H1 (cell line): ENCODE measurements at regions not wholly inside any gene's neighbourhood (a gene's known extent, or its start where the extent isn't known, plus 50 kb on each side); places are given as distances from the start of the nearest gene placed in this dataset.

Experiments
- CTCF ChIA-PET: fragments of 300-600 bp; sonication (Branson Sonifier 250); formaldehyde crosslinking; loops from one replicate; lab custom pipeline; 2021; ENCODE audit not compliant: partially characterized antibody; lab: Charles Lee
- POLR2A ChIA-PET: fragments of 300-600 bp; sonication (Branson Sonifier 250); formaldehyde crosslinking; loops from one replicate; lab custom pipeline; 2021; ENCODE audit warnings: inconsistent platforms; ENCODE audit not compliant: partially characterized antibody; lab: Charles Lee
- DNase-seq, 2 experiments: peaks; one replicate each; pipeline versions ENCODE4 v3.0.0 to v3.0.0-alpha.2; 2010 to 2022; ENCODE audit warnings: low spot score in 2 of 2, low read depth in 1 of 2, mixed read lengths in 1 of 2
- FAIRE-seq: peaks from 2 replicates; lab custom pipeline; 2011; peaks lifted over from hg19 to GRCh38; lab: Jason Lieb, UNC
- H2AFZ ChIP-seq: 2 replicates; pipeline ENCODE4 v1.8.1; 2012; ENCODE audit warnings: low read length, inconsistent platforms
- H2AK5ac ChIP-seq: 2 replicates; pipeline ENCODE4 v1.6.1; 2013; ENCODE audit warnings: low read depth, low read length
- H2BK120ac ChIP-seq: replicated peaks from 2 replicates; pipeline ENCODE3; 2013; ENCODE audit warnings: low read depth, low read length, inconsistent platforms
- H2BK12ac ChIP-seq: 2 replicates; pipeline ENCODE4 v1.6.1; 2013; ENCODE audit warnings: low read depth, low read length
- H2BK15ac ChIP-seq: 2 replicates; pipeline ENCODE4 v1.6.1; 2013; ENCODE audit warnings: low read length
- H2BK20ac ChIP-seq: 2 replicates; pipeline ENCODE4 v1.6.1; 2013; ENCODE audit warnings: low read length
- H2BK5ac ChIP-seq: 2 replicates; pipeline ENCODE4 v1.6.1; 2013; ENCODE audit warnings: low read depth, low read length
- H3K14ac ChIP-seq: 2 replicates; pipeline ENCODE4 v1.6.1; 2013; ENCODE audit warnings: inconsistent platforms; ENCODE audit not compliant: insufficient read length
- H3K18ac ChIP-seq: 2 replicates; pipeline ENCODE4 v1.6.1; 2013; ENCODE audit warnings: low read length; ENCODE audit errors: extremely low read depth
- H3K23ac ChIP-seq: 2 replicates; pipeline ENCODE4 v1.6.1; 2013; ENCODE audit warnings: inconsistent platforms; ENCODE audit not compliant: insufficient read length
- H3K23me2 ChIP-seq: 2 replicates; pipeline ENCODE4 v1.6.1; 2013; ENCODE audit warnings: low read depth, low read length
- H3K27ac ChIP-seq: 2 replicates; pipeline ENCODE4 v1.6.1; 2011; ENCODE audit warnings: low read depth, low read length, inconsistent platforms
- H3K27me3 ChIP-seq, 4 experiments: replicated peaks in 1 of 4; 1 replicate in 1 of 4; 2 replicates in 3 of 4; pipeline versions ENCODE4 v1.6.1 to v1.8.1; 2011 to 2013; ENCODE audit warnings: low read length in 3 of 4, mild to moderate bottlenecking in 3 of 4, inconsistent platforms in 2 of 4, mixed read lengths in 2 of 4, moderate library complexity in 1 of 4; ENCODE audit not compliant: control insufficient read depth in 3 of 4, insufficient read depth in 3 of 4; ENCODE audit errors: extremely low read depth in 1 of 4
- H3K36me3 ChIP-seq, 4 experiments: 2 replicates each; pipeline versions ENCODE4 v1.6.1 to v1.8.1; 2011 to 2013; ENCODE audit warnings: mild to moderate bottlenecking in 4 of 4, low read length in 3 of 4, moderate library complexity in 2 of 4, control low read depth in 1 of 4, inconsistent platforms in 1 of 4; ENCODE audit not compliant: insufficient read depth in 4 of 4, control insufficient read depth in 2 of 4
- H3K4ac ChIP-seq: replicated peaks from 2 replicates; pipeline ENCODE3; 2013; ENCODE audit warnings: low read length, low read depth, mixed read lengths, inconsistent platforms; ENCODE audit not compliant: insufficient read length
- H3K4me1 ChIP-seq, 4 experiments: replicated peaks in 1 of 4; 1 replicate in 1 of 4; 2 replicates in 3 of 4; pipeline versions ENCODE4 v1.6.1 to v1.8.1; 2011 to 2013; ENCODE audit warnings: low read length in 3 of 4, inconsistent platforms in 2 of 4, mixed read lengths in 1 of 4; ENCODE audit not compliant: insufficient read depth in 4 of 4, control insufficient read depth in 3 of 4
- H3K4me2 ChIP-seq, 2 experiments: 2 replicates each; pipeline versions ENCODE4 v1.6.1 to v1.8.1; 2011 to 2013; ENCODE audit warnings: low read depth in 2 of 2, low read length in 2 of 2, control low read depth in 1 of 2, inconsistent platforms in 1 of 2, mild to moderate bottlenecking in 1 of 2; ENCODE audit not compliant: insufficient read depth in 1 of 2
- H3K4me3 ChIP-seq, 4 experiments: fragments of 200-600, 300-600 bp in 1 of 4; sonication (generic), shearing (Covaris generic), sonication (Bioruptor Twin) in 1 of 4; 2 replicates each; pipeline versions ENCODE4 v1.5.1 to v1.8.1; 2011 to 2016; ENCODE audit warnings: low read length in 4 of 4, low read depth in 3 of 4, control low read depth in 2 of 4, inconsistent platforms in 2 of 4, mild to moderate bottlenecking in 2 of 4, mixed read lengths in 1 of 4, moderate library complexity in 1 of 4; ENCODE audit not compliant: insufficient read depth in 2 of 4; ENCODE audit errors: extremely low read depth in 1 of 4
- H3K56ac ChIP-seq: replicated peaks from 2 replicates; pipeline ENCODE3; 2013; ENCODE audit warnings: low read depth, mild to moderate bottlenecking, mixed read lengths, low read length, inconsistent platforms; ENCODE audit not compliant: insufficient read length
- H3K79me1 ChIP-seq: 2 replicates; pipeline ENCODE4 v1.6.1; 2013; ENCODE audit warnings: low read depth, low read length, control low read depth
- H3K79me2 ChIP-seq, 2 experiments: 2 replicates each; pipeline versions ENCODE4 v1.6.1 to v1.8.1; 2012 to 2013; ENCODE audit warnings: low read length in 2 of 2, mild to moderate bottlenecking in 2 of 2, inconsistent platforms in 1 of 2; ENCODE audit not compliant: insufficient read depth in 2 of 2, control insufficient read depth in 1 of 2
- H3K9ac ChIP-seq, 4 experiments: replicated peaks in 1 of 4; 1 replicate in 1 of 4; 2 replicates in 3 of 4; pipeline versions ENCODE4 v1.6.1 to v1.8.1; 2011 to 2013; ENCODE audit warnings: low read depth in 3 of 4, low read length in 3 of 4, control low read depth in 2 of 4, mild to moderate bottlenecking in 2 of 4, moderate library complexity in 2 of 4, inconsistent platforms in 1 of 4; ENCODE audit errors: extremely low read depth in 1 of 4
- H3K9me3 ChIP-seq, 2 experiments: 2 replicates each; pipeline versions ENCODE4 v1.6.1 to v1.8.1; 2012 to 2013; ENCODE audit warnings: mild to moderate bottlenecking in 2 of 2, moderate library complexity in 2 of 2, control low read depth in 1 of 2, inconsistent platforms in 1 of 2, low read depth in 1 of 2, low read length in 1 of 2, mixed read lengths in 1 of 2; ENCODE audit not compliant: insufficient read depth in 2 of 2
- H4K20me1 ChIP-seq, 2 experiments: replicated peaks in 1 of 2; 2 replicates each; pipeline versions ENCODE3 to v1.8.1; 2011 to 2013; ENCODE audit warnings: inconsistent platforms in 2 of 2, low read length in 2 of 2, mild to moderate bottlenecking in 1 of 2; ENCODE audit not compliant: insufficient read depth in 2 of 2, control insufficient read depth in 1 of 2
- H4K5ac ChIP-seq: 2 replicates; pipeline ENCODE4 v1.6.1; 2013; ENCODE audit warnings: low read length, low read depth, mixed read lengths, inconsistent platforms; ENCODE audit not compliant: insufficient read length
- H4K8ac ChIP-seq: 2 replicates; pipeline ENCODE4 v1.8.0; 2013; ENCODE audit warnings: mild to moderate bottlenecking, moderate library complexity, low read length, inconsistent platforms; ENCODE audit not compliant: insufficient read depth; ENCODE audit errors: extremely low read depth
- H4K91ac ChIP-seq: replicated peaks from 2 replicates; pipeline ENCODE3; 2013; ENCODE audit warnings: low read length, mixed read lengths, inconsistent platforms; ENCODE audit not compliant: insufficient read length
- CHD1 ChIP-seq: IDR thresholded peaks from 2 replicates; pipeline ENCODE4 v1.6.1; 2012; ENCODE audit warnings: low read depth, low read length, improper control_type of control experiment
- POLR2AphosphoS5 ChIP-seq: IDR thresholded peaks from 2 replicates; pipeline ENCODE4 v1.6.1; 2011; ENCODE audit warnings: low read depth, low read length
- POU5F1 ChIP-seq: IDR thresholded peaks from 2 replicates; pipeline ENCODE4 v1.6.1; 2011; ENCODE audit warnings: low read depth, mild to moderate bottlenecking, low read length, moderate library complexity
- WGBS, 2 experiments: shearing (Covaris generic) in 1 of 2; methylation state at CpG; one replicate each; pipeline versions ENCODE4 v1.1.6 to v1.1.7; 2013 to 2015; ENCODE audit warnings: low lambda C conversion rate in 2 of 2, mixed read lengths in 2 of 2, inconsistent platforms in 1 of 2, low coverage in 1 of 2, missing lambda C conversion rate in 1 of 2; ENCODE audit not compliant: insufficient replicate concordance in 2 of 2, insufficient coverage in 1 of 2, insufficient read length in 1 of 2; ENCODE audit errors: extremely low coverage in 1 of 2, missing lambda C conversion rate in 1 of 2; 5-methylcytosine and 5-hydroxymethylcytosine counted together

- H3K9me3 ChIP-seq, result no peaks in the 10 kb centered on the region
- POLR2A ChIA-PET, result interaction anchor here (0.6 kb wide), 1 partner anchor 391 kb away, joined by 3 read pairs; no protein-coding TSS in a partner anchor
- H3K79me2 ChIP-seq, result no peaks in the 10 kb centered on the region
- no peak overlapping the region for H2BK5ac ChIP-seq
- H4K20me1 ChIP-seq, result no peaks in the 10 kb centered on the region
- H2BK12ac ChIP-seq, result no peak overlapping the region
- H2BK20ac ChIP-seq, result no peak overlapping the region
- no peak overlapping the region for H3K56ac ChIP-seq
- H3K27me3 ChIP-seq, result no peaks in the 10 kb centered on the region
- no peak overlapping the region for H3K9ac ChIP-seq
- H2BK120ac ChIP-seq, result no peak overlapping the region
- H3K79me1 ChIP-seq, result no peaks in the 10 kb centered on the region
- FAIRE-seq (no peak), DNase-seq (no peak)
- no peak overlapping the region for H2BK15ac ChIP-seq
- H4K5ac ChIP-seq, result no peak overlapping the region
- no peak overlapping the region for H3K23ac ChIP-seq
- H2AFZ ChIP-seq, result no peak overlapping the region
- CTCF ChIA-PET, result interaction anchor here (1.0 to 1.1 kb wide), 2 partner anchors 32 to 406 kb away, joined by 3 read pairs; no protein-coding TSS in a partner anchor
- H2AK5ac ChIP-seq, result no peak overlapping the region
- H3K4me2 ChIP-seq, result no peak overlapping the region
- no peak overlapping the region for H4K8ac ChIP-seq
- no peak overlapping the region for H3K4ac ChIP-seq
- 96% methylated on average over 5 of the region's 5 CpGs; no CpG with 5 or more reads in 1 of the 2 experiments for WGBS, 2 experiments
- H3K27ac ChIP-seq, result no peak overlapping the region
- no peak overlapping the region for H3K18ac ChIP-seq
- no peak overlapping the region for H3K14ac ChIP-seq
- H4K91ac ChIP-seq, result no peak overlapping the region
- no peaks in the 10 kb centered on the region for H3K36me3 ChIP-seq
- peaks cover 0 to 3% (median 0%) of the 10 kb centered on the region in 4 experiments; a peak in 1 of 7 replicates for H3K4me1 ChIP-seq
- no peaks in the 10 kb centered on the region for H3K23me2 ChIP-seq
- H3K4me3 ChIP-seq, result no peak overlapping the region
- TF ChIP-seq POLR2AphosphoS5 (no peak), POU5F1 (no peak), CHD1 (no peak)
Observed at GRCh38 chr2:76194031-76194775, 483.5 kb upstream of the GCFC2 start.
